NB4 (cell line): ENCODE measurements at regions not wholly inside any gene's neighbourhood (a gene's known extent, or its start where the extent isn't known, plus 50 kb on each side); places are given as distances from the start of the nearest gene placed in this dataset.

Experiments
- DNase-seq: peaks from one replicate; pipeline ENCODE4 v3.0.0; 2010; ENCODE audit warnings: low read depth
- H3K4me3 ChIP-seq: one replicate; pipeline ENCODE4 v1.5.1; 2011; ENCODE audit warnings: mild to moderate bottlenecking, low read depth, low read length, moderate library complexity
- MYC ChIP-seq: IDR thresholded peaks from 2 replicates; pipeline ENCODE4 v1.6.1; 2011; ENCODE audit warnings: low read depth, low read length
- POLR2A ChIP-seq: IDR thresholded peaks from 2 replicates; pipeline ENCODE4 v1.6.1; 2011; ENCODE audit warnings: mild to moderate bottlenecking; ENCODE audit not compliant: insufficient read length; ENCODE audit errors: extremely low read depth
- TF ChIP-seq, protein P1 (sequence below): IDR thresholded peaks from 2 replicates; pipeline ENCODE4 v1.6.1; 2011; ENCODE audit warnings: low read depth, low read length
- TF ChIP-seq, protein P2 (sequence below): IDR thresholded peaks from one replicate; pipeline ENCODE4 v1.5.1; 2012; ENCODE audit warnings: low read depth, low read length

DNA sequence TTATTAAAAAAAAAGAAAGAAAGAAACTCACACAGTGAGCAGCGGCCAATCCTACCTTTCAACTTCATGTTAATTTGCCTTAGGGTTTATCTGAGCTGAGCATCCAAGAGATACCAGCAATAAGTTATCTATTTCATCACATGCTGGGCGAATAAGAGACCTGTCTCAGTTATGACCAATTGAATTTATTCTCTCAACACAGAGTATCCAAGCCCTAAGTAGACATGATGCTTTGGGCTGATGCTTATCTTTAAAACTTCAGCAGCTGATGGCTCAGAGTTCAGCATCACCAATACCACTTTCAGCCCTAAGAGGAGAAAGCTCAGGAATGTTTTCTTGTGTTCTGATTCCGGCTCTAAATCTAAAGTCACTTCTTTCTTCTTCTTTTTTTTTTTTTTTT lies 489.0 kb upstream of the ZFHX3 start:
- DNase-seq: no peak
- TF ChIP-seq MYC: no peak
- no peak for TF ChIP-seq POLR2A
- TF ChIP-seq, protein P1, sequence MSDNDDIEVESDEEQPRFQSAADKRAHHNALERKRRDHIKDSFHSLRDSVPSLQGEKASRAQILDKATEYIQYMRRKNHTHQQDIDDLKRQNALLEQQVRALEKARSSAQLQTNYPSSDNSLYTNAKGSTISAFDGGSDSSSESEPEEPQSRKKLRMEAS: no peak
- no peak overlapping the region for H3K4me3 ChIP-seq

DNA sequence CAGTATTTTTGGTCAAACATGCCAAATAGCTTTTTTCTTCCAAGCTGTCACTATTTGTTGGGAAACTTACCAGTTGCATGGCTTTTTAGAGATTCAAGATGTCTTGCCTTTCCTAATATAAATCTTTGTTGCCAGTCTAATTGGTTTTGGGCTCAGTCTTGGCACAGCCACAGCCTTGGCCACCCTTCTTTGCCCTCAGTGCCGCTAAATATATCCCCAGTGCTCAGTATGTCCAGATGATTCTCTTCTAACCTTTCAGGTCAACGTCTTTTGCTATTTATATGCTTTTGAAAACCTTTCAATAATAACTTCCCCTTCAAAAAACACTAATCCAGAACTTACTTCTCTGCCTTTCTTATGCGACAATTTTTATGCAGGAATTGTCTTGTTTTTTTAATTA lies 483.1 kb upstream of the ZFHX3 start:
- H3K4me3 ChIP-seq: no peak overlapping the region
- DNase-seq: no peak
- TF ChIP-seq MYC (no peak), POLR2A (no peak)
- TF ChIP-seq, protein P1: no peak
- TF ChIP-seq, protein P2, sequence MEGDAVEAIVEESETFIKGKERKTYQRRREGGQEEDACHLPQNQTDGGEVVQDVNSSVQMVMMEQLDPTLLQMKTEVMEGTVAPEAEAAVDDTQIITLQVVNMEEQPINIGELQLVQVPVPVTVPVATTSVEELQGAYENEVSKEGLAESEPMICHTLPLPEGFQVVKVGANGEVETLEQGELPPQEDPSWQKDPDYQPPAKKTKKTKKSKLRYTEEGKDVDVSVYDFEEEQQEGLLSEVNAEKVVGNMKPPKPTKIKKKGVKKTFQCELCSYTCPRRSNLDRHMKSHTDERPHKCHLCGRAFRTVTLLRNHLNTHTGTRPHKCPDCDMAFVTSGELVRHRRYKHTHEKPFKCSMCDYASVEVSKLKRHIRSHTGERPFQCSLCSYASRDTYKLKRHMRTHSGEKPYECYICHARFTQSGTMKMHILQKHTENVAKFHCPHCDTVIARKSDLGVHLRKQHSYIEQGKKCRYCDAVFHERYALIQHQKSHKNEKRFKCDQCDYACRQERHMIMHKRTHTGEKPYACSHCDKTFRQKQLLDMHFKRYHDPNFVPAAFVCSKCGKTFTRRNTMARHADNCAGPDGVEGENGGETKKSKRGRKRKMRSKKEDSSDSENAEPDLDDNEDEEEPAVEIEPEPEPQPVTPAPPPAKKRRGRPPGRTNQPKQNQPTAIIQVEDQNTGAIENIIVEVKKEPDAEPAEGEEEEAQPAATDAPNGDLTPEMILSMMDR: no peak

DNA sequence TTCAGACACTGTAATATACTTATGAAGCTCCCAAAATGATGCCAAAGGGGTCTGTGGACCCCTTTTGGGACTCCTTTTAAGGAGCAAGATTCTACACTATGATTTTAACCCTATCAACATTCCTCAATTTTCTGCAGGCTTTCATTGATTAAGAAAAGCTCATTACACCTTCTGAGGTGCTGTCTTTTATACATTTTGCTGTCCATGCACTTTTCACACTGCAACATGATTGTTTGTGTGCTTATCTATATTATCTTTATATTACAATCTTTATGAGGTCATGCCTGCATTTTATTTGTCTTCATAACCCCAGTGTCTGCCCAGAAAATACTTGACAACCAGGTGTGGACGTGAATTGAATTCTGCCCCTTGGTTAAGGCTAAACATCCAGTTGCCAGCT lies 482.6 kb upstream of the ZFHX3 start:
- TF ChIP-seq, protein P2: no peak
- TF ChIP-seq, protein P1: no peak
- TF ChIP-seq MYC (no peak), POLR2A (no peak)
- no peak overlapping the region for H3K4me3 ChIP-seq
- no peak for DNase-seq

DNA sequence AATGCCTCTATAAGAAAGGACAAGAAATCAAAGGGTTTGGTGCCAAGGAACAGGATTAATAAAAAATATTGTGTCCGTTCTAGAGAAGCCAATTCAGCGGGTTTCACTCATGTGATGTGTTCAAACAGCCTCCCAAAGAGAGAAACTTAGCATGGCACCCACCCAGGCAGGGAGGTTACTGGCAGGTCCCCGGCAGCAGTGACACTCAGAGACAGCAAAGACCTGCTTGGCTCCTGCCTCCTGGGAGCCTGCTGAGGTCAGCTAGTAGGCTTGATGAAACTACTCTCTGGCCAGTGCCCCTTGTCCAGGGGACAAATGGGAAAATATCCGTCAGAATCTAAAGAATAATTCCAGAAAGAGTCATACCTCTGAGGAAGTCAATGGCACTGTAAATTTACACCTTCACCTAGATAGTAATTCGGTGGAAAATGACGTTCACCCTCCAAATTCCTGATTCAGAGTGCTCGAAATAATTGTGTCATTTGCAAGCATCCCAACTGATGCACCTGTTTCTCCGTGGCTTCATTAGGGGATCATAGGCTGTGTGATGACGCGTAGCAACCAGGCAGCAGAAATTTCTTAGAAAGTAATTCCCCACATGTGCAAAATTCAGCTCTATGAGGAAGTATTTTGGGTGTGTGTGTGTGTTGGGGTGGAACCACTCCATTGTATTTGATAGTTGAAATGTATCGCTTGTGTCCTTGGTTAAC lies 481.5 kb upstream of the ZFHX3 start:
- TF ChIP-seq MYC: no peak
- TF ChIP-seq, protein P2: no peak
- no peak for TF ChIP-seq POLR2A
- DNase-seq: no peak
- no peak overlapping the region for H3K4me3 ChIP-seq

DNA sequence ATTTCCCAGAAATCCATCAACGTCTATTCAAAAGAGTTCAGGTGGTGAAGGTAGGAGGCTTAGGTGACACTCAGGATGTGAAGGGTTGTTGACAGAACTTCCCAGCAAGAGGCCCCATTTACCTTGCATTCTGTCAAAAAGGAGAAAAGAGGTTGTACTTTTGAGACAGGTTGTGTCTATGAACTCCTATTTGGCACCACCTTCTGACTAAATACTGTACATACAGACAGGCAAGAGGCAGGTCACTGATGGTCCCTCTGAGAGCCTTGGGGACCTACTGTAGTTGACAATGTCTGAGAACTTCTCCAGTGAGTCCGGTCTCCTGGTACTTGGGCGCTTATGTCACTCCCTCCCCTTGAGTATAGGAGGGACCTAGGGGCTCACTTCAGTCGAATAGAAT lies 479.3 kb upstream of the ZFHX3 start:
- no peak overlapping the region for H3K4me3 ChIP-seq
- DNase-seq: peak; percentile 6
- TF ChIP-seq POLR2A (no peak), MYC (no peak)
- TF ChIP-seq, protein P2: no peak
- TF ChIP-seq, protein P1: no peak

DNA sequence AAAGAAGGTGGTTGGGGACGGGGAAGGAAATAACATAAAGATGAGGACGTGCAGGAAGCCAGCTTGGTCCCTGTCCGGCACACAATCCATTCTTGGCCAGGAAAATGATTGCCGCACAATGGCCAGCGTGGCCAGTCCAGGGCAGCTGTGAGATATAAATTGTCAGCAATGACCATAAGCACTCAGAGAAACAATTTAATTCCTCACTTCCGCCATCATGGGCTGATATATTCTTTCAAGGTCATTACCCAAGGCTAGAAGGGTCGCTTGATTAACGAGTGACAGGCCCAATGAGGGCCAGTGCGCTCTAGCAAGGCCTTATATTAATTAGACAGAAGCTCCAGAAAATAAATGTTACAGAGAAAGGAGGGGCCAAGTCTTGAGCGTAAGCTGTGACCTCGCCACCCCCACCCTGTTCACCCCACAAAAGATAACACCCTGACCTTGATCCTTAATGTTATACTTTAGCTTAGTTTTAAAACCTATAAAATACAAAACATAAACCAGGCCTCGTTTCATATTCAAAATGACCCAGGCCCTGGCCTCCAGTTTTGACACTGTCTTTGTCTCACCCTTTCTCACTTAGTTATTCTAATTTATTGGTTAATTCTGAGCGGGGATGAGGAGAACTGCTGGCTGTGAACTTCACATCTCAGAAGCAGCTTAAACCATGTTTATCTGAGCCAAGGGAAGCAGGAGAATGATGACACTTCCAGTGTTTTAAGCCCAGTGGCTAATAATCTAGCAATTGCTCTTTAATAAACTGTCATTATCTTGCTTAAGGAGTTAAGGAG lies 478.3 kb upstream of the ZFHX3 start:
- TF ChIP-seq, protein P2: no peak
- TF ChIP-seq POLR2A: no peak
- TF ChIP-seq, protein P1: no peak
- no peak for TF ChIP-seq MYC
- no peak for DNase-seq
- H3K4me3 ChIP-seq: no peak overlapping the region
